NB4 (cell line): ENCODE measurements at regions not wholly inside any gene's neighbourhood (a gene's known extent, or its start where the extent isn't known, plus 50 kb on each side); places are given as distances from the start of the nearest gene placed in this dataset.

Experiments
- DNase-seq: peaks from one replicate; pipeline ENCODE4 v3.0.0; 2010; ENCODE audit warnings: low read depth
- H3K4me3 ChIP-seq: one replicate; pipeline ENCODE4 v1.5.1; 2011; ENCODE audit warnings: mild to moderate bottlenecking, low read depth, low read length, moderate library complexity
- MYC ChIP-seq: IDR thresholded peaks from 2 replicates; pipeline ENCODE4 v1.6.1; 2011; ENCODE audit warnings: low read depth, low read length
- POLR2A ChIP-seq: IDR thresholded peaks from 2 replicates; pipeline ENCODE4 v1.6.1; 2011; ENCODE audit warnings: mild to moderate bottlenecking; ENCODE audit not compliant: insufficient read length; ENCODE audit errors: extremely low read depth
- TF ChIP-seq, protein P1 (sequence below): IDR thresholded peaks from one replicate; pipeline ENCODE4 v1.5.1; 2012; ENCODE audit warnings: low read depth, low read length
- TF ChIP-seq, protein P2 (sequence below): IDR thresholded peaks from 2 replicates; pipeline ENCODE4 v1.6.1; 2011; ENCODE audit warnings: low read depth, low read length

DNA sequence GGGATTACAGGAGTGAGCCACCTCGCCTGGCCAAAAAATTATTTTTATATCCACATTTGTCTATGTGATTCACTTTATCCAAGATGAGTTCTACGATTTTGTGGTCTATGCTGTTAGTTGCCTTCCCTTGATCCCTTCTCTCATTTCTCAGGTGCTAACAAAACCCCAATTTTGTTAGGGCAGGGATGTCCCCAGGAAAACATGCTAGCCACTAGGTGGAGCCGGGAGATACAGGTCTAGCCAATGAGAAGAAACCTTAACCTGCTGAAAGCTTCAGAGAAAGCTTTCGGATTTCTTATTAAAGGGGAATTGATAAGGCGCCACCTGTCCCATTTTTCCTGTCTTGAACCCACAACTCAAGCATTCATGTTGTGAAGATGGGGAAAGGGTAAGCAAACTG, 167.4 kb upstream of the OLIG3 start:
- TF ChIP-seq, protein P1, sequence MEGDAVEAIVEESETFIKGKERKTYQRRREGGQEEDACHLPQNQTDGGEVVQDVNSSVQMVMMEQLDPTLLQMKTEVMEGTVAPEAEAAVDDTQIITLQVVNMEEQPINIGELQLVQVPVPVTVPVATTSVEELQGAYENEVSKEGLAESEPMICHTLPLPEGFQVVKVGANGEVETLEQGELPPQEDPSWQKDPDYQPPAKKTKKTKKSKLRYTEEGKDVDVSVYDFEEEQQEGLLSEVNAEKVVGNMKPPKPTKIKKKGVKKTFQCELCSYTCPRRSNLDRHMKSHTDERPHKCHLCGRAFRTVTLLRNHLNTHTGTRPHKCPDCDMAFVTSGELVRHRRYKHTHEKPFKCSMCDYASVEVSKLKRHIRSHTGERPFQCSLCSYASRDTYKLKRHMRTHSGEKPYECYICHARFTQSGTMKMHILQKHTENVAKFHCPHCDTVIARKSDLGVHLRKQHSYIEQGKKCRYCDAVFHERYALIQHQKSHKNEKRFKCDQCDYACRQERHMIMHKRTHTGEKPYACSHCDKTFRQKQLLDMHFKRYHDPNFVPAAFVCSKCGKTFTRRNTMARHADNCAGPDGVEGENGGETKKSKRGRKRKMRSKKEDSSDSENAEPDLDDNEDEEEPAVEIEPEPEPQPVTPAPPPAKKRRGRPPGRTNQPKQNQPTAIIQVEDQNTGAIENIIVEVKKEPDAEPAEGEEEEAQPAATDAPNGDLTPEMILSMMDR = peak; percentile 73
- no peak for TF ChIP-seq MYC
- peak; percentile 52 for DNase-seq
- H3K4me3 ChIP-seq = no peak overlapping the region

DNA sequence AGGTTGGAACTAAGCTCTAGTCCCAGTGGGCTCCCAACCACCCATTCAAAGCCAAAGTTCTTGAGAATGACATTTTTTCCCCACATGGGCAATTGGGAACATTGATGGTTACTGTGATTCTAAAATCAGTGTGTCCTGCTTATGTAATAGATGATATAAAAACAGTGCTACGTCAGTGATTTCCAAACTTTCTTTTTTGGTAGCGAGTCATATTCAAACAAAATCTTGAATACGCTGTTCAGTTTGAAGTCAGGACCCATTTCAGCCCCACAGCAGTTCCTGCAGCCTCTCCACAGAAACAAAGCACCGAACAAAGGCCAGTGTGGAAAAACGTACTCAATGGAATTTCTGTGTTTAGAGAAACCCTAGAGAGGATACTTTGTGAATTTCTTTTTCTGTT, 170.0 kb upstream of the OLIG3 start:
- DNase-seq = no peak
- TF ChIP-seq MYC (no peak), POLR2A (no peak)
- TF ChIP-seq, protein P2, sequence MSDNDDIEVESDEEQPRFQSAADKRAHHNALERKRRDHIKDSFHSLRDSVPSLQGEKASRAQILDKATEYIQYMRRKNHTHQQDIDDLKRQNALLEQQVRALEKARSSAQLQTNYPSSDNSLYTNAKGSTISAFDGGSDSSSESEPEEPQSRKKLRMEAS = no peak
- TF ChIP-seq, protein P1 = no peak
- no peak overlapping the region for H3K4me3 ChIP-seq

DNA sequence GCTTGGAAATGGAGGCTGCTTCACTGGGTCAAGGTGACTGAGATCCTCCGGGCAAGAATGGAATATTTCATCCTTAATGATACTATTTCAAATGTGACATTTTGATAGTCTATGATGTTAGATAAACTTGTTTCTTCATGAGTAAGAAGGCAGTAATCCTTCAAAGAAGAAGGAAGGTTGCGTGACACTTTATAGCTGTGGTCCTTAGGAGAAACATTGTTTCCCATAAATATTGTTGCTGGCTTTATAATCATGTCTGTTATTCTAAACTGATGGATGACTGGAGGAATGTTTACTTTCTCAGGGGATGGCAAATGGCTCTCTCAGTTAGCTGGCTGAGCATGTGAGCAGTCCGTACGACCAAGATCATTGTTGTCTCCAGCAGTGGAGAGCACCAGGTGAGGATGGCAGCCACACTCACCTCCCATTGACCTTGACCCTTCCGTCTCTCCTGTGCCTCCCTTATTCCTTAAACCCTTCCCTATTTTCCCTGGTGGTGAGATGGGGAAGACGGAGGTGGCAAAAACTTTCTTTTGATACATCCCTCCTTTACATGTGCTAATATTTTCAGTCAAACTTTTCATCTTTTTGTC, 171.2 kb upstream of the OLIG3 start:
- H3K4me3 ChIP-seq = no peak overlapping the region
- no peak for DNase-seq
- TF ChIP-seq, protein P2 = no peak
- TF ChIP-seq, protein P1 = no peak
- TF ChIP-seq POLR2A (no peak), MYC (no peak)

DNA sequence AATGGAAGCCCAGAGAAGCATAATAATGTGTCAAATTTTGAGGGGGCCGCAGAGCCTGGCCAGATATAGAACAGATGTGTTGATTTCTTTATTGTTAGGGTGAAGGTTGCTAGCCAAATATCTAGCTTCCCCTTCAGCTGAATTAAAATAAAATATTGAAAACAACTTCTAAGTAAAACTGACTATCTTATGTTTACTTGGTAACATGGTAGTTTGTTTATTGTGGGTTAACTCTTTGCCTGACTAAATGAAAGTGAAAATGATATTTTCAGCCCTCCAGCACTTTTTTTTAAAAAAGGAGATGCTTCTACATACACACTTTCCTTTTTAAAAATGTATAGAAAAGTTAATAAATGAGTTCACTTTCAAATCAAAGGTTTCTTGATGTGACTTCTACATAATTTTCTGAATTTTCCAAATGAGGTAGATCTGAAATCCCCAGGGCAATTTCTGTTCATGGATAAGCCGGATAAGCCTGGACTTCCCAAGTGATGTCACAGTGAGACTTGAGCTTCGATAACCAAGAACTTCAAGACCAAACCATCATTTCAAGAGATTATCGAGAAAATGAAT, 172.1 kb upstream of the OLIG3 start:
- H3K4me3 ChIP-seq = no peak overlapping the region
- TF ChIP-seq, protein P1 = no peak
- TF ChIP-seq MYC (no peak), POLR2A (no peak)
- TF ChIP-seq, protein P2 = no peak
- no peak for DNase-seq

DNA sequence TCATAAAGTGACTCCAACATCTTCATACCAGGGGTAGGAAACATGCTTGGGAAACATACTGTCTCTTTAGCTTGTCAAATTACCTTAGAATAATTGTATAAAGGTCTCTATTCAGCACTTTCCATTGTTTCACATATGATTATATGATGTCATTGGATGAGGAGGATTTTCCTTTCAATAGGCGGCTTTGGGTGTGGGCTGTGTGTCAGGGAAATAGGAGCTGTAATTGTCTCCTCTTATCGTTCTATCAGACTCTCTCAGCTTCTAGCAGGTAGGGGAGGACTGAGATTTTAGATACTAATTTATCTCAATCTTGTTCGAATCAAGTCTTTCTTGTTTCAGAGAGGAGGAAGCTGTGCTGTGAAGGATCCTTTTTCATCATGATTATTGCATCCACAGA, 179.4 kb upstream of the OLIG3 start:
- H3K4me3 ChIP-seq = no peak overlapping the region
- no peak for DNase-seq
- TF ChIP-seq, protein P2 = no peak
- TF ChIP-seq, protein P1 = no peak
- TF ChIP-seq MYC (no peak), POLR2A (no peak)

DNA sequence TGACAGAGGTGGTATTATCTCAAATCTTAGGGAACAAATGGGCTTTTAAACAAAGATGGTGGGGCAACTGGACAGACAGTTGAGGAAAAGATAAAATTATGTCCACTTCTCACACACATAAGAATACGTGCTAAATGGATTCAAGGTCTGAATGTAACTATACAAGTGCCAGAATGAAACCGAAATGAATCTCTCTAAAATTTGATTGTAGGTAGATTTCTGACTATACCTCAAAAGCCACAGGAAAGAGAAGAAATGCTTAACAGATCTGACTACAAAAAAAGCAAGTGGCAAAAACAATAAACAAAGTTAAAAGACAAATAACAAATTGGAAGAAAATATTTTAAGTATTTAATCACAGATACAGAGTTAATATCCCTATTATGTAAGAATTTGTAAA, 182.7 kb upstream of the OLIG3 start:
- no peak overlapping the region for H3K4me3 ChIP-seq
- DNase-seq = no peak
- TF ChIP-seq POLR2A (no peak), MYC (no peak)
- TF ChIP-seq, protein P2 = no peak
- TF ChIP-seq, protein P1 = no peak
